WTC11 (cell line): ENCODE measurements at regions not wholly inside any gene's neighbourhood (a gene's known extent, or its start where the extent isn't known, plus 50 kb on each side); places are given as distances from the start of the nearest gene placed in this dataset.

Source experiments
- ATAC-seq: fragments of 200-7000 bp; cut with Tn5 transposase; 2 replicates; pipeline ENCODE4 v1.10.0; 2021; ENCODE audit warnings: mild to moderate bottlenecking, moderate library complexity
- CTCF ChIA-PET: fragments of 300-600 bp; sonication (Branson Sonifier 250); formaldehyde crosslinking; loops from one replicate; lab custom pipeline; 2021; ENCODE audit warnings: antibody characterized with exemption; lab: Charles Lee
- POLR2A ChIA-PET: fragments of 350-600 bp; sonication (Branson Sonifier 250); formaldehyde crosslinking; loops from one replicate; lab custom pipeline; 2021; ENCODE audit warnings: antibody characterized with exemption; lab: Charles Lee
- DNase-seq: peaks from one replicate; pipeline ENCODE4 v3.0.0; 2021; ENCODE audit warnings: low spot score
- H3K27ac Mint-ChIP-seq: 2 replicates; pipeline ENCODE4 v1.8.0; 2021; ENCODE audit warnings: mixed read lengths
- H3K27me3 Mint-ChIP-seq: 2 replicates; pipeline ENCODE4 v1.8.0; 2021; ENCODE audit warnings: low read depth, mild to moderate bottlenecking, moderate library complexity, mixed read lengths
- H3K36me3 Mint-ChIP-seq: 2 replicates; pipeline ENCODE4 v1.8.0; 2021; ENCODE audit warnings: mixed read lengths
- H3K4me1 Mint-ChIP-seq: 2 replicates; pipeline ENCODE4 v1.8.0; 2022; ENCODE audit warnings: mixed read lengths
- H3K4me3 Mint-ChIP-seq: 2 replicates; pipeline ENCODE4 v1.8.0; 2021; ENCODE audit warnings: mild to moderate bottlenecking, moderate library complexity, mixed read lengths
- H3K9me3 Mint-ChIP-seq: 2 replicates; pipeline ENCODE4 v1.8.0; 2021; ENCODE audit warnings: mixed read lengths
- CREB1 ChIP-seq: sonication (generic); formaldehyde crosslinking; IDR thresholded peaks from 2 replicates; pipeline ENCODE4 v1.8.0; 2023; ENCODE audit warnings: mild to moderate bottlenecking, missing genetic modification reagents
- ESRRA ChIP-seq: sonication (generic); formaldehyde crosslinking; IDR thresholded peaks from 2 replicates; pipeline ENCODE4 v1.8.1; 2022; ENCODE audit warnings: mild to moderate bottlenecking, missing genetic modification reagents, borderline replicate concordance
- ETV6 ChIP-seq: sonication (generic); formaldehyde crosslinking; IDR thresholded peaks from 2 replicates; pipeline ENCODE4 v1.8.1; 2022; ENCODE audit warnings: mild to moderate bottlenecking, missing genetic modification reagents
- MXD4 ChIP-seq: fragments of 250-450 bp; sonication (Bioruptor Pico); IDR thresholded peaks from 2 replicates; pipeline ENCODE4 v1.8.0; 2021; ENCODE audit warnings: mild to moderate bottlenecking, moderate library complexity, borderline replicate concordance
- NFATC4 ChIP-seq: fragments of 250-450 bp; sonication (Bioruptor Pico); IDR thresholded peaks from 2 replicates; pipeline ENCODE4 v1.9.0; 2021; ENCODE audit warnings: mild to moderate bottlenecking
- SMAD3 ChIP-seq: sonication (generic); formaldehyde crosslinking; IDR thresholded peaks from 2 replicates; pipeline ENCODE4 v1.8.0; 2022; ENCODE audit warnings: missing genetic modification reagents, mild to moderate bottlenecking, borderline replicate concordance
- SP1 ChIP-seq: sonication (generic); formaldehyde crosslinking; conservative IDR thresholded peaks from 2 replicates; pipeline ENCODE4 v1.8.1; 2022; ENCODE audit warnings: missing genetic modification reagents
- TCF7 ChIP-seq: sonication (generic); formaldehyde crosslinking; IDR thresholded peaks from 2 replicates; pipeline ENCODE4 v1.8.0; 2022; ENCODE audit warnings: mild to moderate bottlenecking, low read depth, missing genetic modification reagents, moderate library complexity
- ZNF416 ChIP-seq: fragments of 250-450 bp; sonication (Bioruptor Pico); IDR thresholded peaks from 2 replicates; pipeline ENCODE4 v1.9.0; 2021; ENCODE audit warnings: mild to moderate bottlenecking, inconsistent platforms
- TF ChIP-seq, protein P1 (sequence below): fragments of 250-450 bp; sonication (Bioruptor Pico); IDR thresholded peaks from 2 replicates; pipeline ENCODE4 v1.8.0; 2021; ENCODE audit warnings: mild to moderate bottlenecking
- TF ChIP-seq, protein P2 (sequence below): sonication (generic); formaldehyde crosslinking; IDR thresholded peaks from 2 replicates; pipeline ENCODE4 v1.8.0; 2023; ENCODE audit warnings: mild to moderate bottlenecking, missing genetic modification reagents
- TF ChIP-seq, protein P3 (sequence below): fragments of 250-450 bp; sonication (Bioruptor Pico); IDR thresholded peaks from 2 replicates; pipeline ENCODE4 v1.9.0; 2021; ENCODE audit warnings: mild to moderate bottlenecking
- TF ChIP-seq, protein P4 (sequence below): sonication (generic); formaldehyde crosslinking; IDR thresholded peaks from 2 replicates; pipeline ENCODE4 v1.8.1; 2023; ENCODE audit warnings: mild to moderate bottlenecking, moderate library complexity, missing genetic modification reagents
- TF ChIP-seq, protein P5 (sequence below): sonication (generic); formaldehyde crosslinking; IDR thresholded peaks from 2 replicates; pipeline ENCODE4 v1.8.1; 2022; ENCODE audit warnings: low read depth, missing genetic modification reagents, borderline replicate concordance
- TF ChIP-seq, protein P6 (sequence below): sonication (generic); formaldehyde crosslinking; IDR thresholded peaks from 2 replicates; pipeline ENCODE4 v1.8.1; 2023; ENCODE audit warnings: mild to moderate bottlenecking, missing genetic modification reagents
- TF ChIP-seq, protein P7 (sequence below): fragments of 250-450 bp; sonication (Bioruptor Pico); conservative IDR thresholded peaks from 2 replicates; pipeline ENCODE4 v1.9.0; 2021; ENCODE audit warnings: mild to moderate bottlenecking
- TF ChIP-seq, protein P8 (sequence below): sonication (generic); formaldehyde crosslinking; IDR thresholded peaks from 2 replicates; pipeline ENCODE4 v1.8.1; 2022; ENCODE audit warnings: mild to moderate bottlenecking, moderate library complexity, missing genetic modification reagents
- TF ChIP-seq, protein P9 (sequence below): sonication (generic); formaldehyde crosslinking; IDR thresholded peaks from 2 replicates; pipeline ENCODE4 v1.8.0; 2022; ENCODE audit warnings: mild to moderate bottlenecking, missing genetic modification reagents

DNA sequence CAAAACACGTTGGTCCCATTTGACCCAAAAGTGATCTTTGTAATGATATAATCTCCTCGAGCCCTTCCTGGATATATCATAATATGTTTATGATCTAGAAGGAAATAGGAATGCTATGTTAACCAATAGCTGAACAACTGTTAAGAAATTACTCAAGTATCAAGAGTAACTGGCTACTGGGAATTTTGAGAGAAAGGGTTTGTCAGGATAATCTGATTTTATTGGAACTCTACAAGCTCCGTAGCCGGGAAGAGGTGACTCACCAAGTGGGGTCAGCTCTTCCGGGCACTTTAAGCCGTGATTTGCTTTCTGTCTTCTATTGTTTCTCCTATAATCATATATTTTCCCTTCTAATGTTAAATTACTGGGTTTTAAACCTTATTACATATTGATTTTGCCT lies 250.5 kb upstream of the POGK start (continued):
- TF ChIP-seq, protein P1, sequence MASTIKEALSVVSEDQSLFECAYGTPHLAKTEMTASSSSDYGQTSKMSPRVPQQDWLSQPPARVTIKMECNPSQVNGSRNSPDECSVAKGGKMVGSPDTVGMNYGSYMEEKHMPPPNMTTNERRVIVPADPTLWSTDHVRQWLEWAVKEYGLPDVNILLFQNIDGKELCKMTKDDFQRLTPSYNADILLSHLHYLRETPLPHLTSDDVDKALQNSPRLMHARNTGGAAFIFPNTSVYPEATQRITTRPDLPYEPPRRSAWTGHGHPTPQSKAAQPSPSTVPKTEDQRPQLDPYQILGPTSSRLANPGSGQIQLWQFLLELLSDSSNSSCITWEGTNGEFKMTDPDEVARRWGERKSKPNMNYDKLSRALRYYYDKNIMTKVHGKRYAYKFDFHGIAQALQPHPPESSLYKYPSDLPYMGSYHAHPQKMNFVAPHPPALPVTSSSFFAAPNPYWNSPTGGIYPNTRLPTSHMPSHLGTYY (CRISPR knock-in tag): no peak
- no peak for TF ChIP-seq ESRRA (CRISPR knock-in tag)
- no peak for TF ChIP-seq ETV6 (CRISPR knock-in tag)
- no peak for TF ChIP-seq CREB1 (CRISPR knock-in tag)
- TF ChIP-seq, protein P2, sequence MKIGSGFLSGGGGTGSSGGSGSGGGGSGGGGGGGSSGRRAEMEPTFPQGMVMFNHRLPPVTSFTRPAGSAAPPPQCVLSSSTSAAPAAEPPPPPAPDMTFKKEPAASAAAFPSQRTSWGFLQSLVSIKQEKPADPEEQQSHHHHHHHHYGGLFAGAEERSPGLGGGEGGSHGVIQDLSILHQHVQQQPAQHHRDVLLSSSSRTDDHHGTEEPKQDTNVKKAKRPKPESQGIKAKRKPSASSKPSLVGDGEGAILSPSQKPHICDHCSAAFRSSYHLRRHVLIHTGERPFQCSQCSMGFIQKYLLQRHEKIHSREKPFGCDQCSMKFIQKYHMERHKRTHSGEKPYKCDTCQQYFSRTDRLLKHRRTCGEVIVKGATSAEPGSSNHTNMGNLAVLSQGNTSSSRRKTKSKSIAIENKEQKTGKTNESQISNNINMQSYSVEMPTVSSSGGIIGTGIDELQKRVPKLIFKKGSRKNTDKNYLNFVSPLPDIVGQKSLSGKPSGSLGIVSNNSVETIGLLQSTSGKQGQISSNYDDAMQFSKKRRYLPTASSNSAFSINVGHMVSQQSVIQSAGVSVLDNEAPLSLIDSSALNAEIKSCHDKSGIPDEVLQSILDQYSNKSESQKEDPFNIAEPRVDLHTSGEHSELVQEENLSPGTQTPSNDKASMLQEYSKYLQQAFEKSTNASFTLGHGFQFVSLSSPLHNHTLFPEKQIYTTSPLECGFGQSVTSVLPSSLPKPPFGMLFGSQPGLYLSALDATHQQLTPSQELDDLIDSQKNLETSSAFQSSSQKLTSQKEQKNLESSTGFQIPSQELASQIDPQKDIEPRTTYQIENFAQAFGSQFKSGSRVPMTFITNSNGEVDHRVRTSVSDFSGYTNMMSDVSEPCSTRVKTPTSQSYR (CRISPR knock-in tag): no peak
- TF ChIP-seq, protein P3, sequence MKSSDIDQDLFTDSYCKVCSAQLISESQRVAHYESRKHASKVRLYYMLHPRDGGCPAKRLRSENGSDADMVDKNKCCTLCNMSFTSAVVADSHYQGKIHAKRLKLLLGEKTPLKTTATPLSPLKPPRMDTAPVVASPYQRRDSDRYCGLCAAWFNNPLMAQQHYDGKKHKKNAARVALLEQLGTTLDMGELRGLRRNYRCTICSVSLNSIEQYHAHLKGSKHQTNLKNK (CRISPR knock-in tag): no peak
- no peak for TF ChIP-seq MXD4 (CRISPR knock-in tag)
- TF ChIP-seq, protein P4, sequence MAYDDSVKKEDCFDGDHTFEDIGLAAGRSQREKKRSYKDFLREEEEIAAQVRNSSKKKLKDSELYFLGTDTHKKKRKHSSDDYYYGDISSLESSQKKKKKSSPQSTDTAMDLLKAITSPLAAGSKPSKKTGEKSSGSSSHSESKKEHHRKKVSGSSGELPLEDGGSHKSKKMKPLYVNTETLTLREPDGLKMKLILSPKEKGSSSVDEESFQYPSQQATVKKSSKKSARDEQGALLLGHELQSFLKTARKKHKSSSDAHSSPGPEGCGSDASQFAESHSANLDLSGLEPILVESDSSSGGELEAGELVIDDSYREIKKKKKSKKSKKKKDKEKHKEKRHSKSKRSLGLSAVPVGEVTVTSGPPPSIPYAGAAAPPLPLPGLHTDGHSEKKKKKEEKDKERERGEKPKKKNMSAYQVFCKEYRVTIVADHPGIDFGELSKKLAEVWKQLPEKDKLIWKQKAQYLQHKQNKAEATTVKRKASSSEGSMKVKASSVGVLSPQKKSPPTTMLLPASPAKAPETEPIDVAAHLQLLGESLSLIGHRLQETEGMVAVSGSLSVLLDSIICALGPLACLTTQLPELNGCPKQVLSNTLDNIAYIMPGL (CRISPR knock-in tag): no peak
- TF ChIP-seq NFATC4 (CRISPR knock-in tag): no peak
- TF ChIP-seq, protein P5, sequence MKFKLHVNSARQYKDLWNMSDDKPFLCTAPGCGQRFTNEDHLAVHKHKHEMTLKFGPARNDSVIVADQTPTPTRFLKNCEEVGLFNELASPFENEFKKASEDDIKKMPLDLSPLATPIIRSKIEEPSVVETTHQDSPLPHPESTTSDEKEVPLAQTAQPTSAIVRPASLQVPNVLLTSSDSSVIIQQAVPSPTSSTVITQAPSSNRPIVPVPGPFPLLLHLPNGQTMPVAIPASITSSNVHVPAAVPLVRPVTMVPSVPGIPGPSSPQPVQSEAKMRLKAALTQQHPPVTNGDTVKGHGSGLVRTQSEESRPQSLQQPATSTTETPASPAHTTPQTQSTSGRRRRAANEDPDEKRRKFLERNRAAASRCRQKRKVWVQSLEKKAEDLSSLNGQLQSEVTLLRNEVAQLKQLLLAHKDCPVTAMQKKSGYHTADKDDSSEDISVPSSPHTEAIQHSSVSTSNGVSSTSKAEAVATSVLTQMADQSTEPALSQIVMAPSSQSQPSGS: no peak

DNA sequence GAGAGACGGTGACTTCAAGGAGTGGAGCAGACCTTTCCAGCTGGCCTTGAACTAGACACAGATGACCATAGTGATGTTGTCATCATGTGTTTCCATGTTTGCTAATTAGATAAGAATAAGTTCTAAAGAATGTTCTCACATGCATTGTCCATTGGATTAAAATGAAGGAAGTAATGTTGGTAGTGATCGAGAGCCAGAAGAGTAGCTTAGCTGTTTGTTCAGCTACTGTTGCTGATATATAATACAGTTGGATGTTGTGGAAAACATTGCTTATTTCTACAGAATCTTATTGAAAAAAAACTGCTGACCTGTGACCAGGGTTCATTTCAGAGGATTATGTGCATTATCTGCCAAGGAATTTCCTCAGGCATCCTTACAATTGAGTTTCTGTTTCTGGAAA lies 249.1 kb upstream of the POGK start:
- H3K9me3 Mint-ChIP-seq: no peaks in the 10 kb centered on the region
- no peak for ATAC-seq
- ChIA-PET CTCF (no interaction called here), POLR2A (no interaction called here)
- no peaks in the 10 kb centered on the region for H3K4me1 Mint-ChIP-seq
- H3K36me3 Mint-ChIP-seq: no peaks in the 10 kb centered on the region
- DNase-seq: no peak
- H3K27me3 Mint-ChIP-seq: no peaks in the 10 kb centered on the region
- H3K27ac Mint-ChIP-seq: no peak overlapping the region
- no peak overlapping the region for H3K4me3 Mint-ChIP-seq
- TF ChIP-seq, protein P3 (CRISPR knock-in tag): no peak
- TF ChIP-seq, protein P6, sequence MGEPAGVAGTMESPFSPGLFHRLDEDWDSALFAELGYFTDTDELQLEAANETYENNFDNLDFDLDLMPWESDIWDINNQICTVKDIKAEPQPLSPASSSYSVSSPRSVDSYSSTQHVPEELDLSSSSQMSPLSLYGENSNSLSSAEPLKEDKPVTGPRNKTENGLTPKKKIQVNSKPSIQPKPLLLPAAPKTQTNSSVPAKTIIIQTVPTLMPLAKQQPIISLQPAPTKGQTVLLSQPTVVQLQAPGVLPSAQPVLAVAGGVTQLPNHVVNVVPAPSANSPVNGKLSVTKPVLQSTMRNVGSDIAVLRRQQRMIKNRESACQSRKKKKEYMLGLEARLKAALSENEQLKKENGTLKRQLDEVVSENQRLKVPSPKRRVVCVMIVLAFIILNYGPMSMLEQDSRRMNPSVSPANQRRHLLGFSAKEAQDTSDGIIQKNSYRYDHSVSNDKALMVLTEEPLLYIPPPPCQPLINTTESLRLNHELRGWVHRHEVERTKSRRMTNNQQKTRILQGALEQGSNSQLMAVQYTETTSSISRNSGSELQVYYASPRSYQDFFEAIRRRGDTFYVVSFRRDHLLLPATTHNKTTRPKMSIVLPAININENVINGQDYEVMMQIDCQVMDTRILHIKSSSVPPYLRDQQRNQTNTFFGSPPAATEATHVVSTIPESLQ (CRISPR knock-in tag): no peak
- TF ChIP-seq TCF7 (CRISPR knock-in tag) (no peak), SP1 (CRISPR knock-in tag) (no peak), SMAD3 (CRISPR knock-in tag) (no peak), ZNF416 (no peak)
- TF ChIP-seq, protein P7, sequence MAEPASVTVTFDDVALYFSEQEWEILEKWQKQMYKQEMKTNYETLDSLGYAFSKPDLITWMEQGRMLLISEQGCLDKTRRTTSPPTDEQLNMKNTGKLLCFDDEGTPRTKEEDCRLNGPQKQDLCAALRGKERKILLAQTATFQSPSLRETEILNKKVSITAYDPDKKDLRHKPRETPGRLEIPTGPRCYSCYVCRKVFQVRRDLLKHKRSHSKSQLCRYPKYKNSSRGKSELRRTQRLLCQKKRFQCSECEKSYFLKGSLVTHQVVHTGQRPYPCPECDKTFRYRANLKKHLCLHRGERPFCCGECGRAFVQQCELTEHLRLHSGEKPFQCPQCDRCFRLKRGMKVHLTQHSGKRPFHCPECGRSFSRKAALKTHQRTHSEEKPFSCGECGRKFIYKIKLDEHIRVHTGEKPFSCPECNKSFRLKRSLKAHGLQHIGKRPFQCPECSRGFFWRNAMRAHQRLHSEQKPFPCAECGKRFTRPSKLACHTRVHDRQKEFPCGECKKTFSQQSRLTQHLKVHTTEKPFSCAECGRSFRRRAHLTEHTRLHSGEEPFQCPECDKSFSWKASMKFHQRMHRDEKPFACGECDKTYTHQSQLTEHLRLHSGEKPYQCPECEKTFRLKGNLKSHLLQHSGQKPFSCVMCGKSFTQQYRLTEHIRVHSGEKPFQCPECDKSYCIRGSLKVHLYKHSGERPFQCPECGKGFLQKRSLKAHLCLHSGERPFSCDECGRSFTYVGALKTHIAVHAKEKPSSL: no peak
- TF ChIP-seq, protein P8, sequence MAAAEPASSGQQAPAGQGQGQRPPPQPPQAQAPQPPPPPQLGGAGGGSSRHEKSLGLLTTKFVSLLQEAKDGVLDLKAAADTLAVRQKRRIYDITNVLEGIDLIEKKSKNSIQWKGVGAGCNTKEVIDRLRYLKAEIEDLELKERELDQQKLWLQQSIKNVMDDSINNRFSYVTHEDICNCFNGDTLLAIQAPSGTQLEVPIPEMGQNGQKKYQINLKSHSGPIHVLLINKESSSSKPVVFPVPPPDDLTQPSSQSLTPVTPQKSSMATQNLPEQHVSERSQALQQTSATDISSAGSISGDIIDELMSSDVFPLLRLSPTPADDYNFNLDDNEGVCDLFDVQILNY (CRISPR knock-in tag): no peak
- TF ChIP-seq, protein P9, sequence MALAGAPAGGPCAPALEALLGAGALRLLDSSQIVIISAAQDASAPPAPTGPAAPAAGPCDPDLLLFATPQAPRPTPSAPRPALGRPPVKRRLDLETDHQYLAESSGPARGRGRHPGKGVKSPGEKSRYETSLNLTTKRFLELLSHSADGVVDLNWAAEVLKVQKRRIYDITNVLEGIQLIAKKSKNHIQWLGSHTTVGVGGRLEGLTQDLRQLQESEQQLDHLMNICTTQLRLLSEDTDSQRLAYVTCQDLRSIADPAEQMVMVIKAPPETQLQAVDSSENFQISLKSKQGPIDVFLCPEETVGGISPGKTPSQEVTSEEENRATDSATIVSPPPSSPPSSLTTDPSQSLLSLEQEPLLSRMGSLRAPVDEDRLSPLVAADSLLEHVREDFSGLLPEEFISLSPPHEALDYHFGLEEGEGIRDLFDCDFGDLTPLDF (CRISPR knock-in tag): no peak
